ENCODE measurements at regions not wholly inside any gene's neighbourhood (a gene's known extent, or its start where the extent isn't known, plus 50 kb on each side); places are given as distances from the start of the nearest gene placed in this dataset.
"Not testable (repeated sequence)": the region's sequence is repeated elsewhere in the genome, so short reads cannot be mapped to it uniquely, and the experiment has no call there.

DNA sequence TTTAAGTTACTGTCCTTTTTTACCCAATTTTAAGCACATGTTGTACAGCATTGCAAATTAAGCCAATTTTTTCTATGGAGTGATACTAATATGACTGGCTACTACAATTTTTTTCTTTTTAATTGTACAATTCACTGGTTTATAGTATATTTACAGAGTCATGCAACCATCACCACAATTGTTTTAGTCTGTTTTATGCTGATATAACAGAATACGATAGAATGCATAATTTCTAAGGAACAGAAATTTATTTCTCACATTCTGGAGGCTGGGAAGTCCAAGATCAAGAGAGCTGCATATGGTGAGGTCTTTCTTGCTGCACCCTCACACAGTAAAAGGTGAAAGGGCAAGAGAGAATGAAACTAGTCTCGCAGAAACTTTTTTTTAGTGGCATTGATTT lies 125.3 kb downstream of the GLUD2 start:
- DNase-seq, result no peak

DNA sequence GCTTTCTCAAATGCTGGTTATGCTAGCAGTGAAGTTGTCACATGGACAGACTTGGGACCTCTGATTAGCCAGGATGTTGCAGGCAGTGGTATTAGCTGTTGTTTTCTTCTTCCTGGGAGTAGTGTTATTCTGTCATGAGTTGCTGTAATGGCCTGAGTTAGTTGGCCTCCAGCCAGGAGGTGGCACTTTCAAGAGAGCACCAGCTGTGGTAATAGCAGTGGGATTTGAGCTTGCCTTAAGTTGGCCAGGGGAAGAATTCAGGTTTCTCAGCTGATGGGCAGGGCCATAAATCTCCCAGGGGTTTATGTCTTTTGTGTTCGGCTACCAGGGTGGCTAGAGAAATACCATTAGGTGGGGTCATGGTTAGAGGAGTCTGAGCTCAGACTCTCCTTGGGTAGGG lies 132.6 kb downstream of the GLUD2 start:
- peak; percentile 9 for DNase-seq

DNA sequence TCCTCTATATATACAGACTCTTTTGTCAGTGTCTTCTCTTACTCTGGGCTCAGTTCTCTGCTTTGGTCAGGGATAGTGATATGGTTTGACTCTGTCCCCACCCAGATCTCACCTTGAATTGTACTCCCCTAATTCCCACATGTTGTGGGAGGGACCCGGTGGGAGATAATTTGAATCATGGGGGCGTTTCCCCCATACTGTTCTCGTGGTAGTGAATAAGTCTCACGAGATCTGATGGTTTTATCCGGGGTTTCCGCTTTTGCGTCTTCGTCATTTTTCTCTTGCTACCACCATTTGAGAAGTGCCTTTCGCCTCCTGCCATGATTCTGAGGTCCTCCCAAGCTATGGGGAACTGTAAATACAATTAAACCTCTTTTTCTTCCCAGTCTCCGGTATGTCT lies 144.4 kb downstream of the GLUD2 start:
- DNase-seq, result no peak

DNA sequence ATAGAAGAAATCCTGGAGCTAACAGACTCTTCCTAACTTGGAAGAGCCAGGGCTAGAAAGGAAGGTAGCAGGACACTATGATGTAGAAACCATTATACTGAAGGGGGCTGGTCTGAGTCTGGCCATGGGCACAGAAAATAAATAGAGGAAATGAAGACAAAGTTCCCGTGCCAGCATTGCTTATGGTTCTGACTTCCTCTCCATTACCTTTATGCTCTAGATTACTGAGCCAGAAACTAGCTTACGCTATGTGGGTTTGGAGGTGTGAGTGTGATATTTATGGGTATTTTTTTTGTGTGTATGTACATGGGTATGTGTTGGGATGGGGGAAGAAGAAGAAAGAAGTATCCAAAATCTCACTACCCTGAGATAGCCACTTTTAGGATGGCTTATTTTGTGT lies 148.3 kb downstream of the GLUD2 start:
- no peak for DNase-seq

DNA sequence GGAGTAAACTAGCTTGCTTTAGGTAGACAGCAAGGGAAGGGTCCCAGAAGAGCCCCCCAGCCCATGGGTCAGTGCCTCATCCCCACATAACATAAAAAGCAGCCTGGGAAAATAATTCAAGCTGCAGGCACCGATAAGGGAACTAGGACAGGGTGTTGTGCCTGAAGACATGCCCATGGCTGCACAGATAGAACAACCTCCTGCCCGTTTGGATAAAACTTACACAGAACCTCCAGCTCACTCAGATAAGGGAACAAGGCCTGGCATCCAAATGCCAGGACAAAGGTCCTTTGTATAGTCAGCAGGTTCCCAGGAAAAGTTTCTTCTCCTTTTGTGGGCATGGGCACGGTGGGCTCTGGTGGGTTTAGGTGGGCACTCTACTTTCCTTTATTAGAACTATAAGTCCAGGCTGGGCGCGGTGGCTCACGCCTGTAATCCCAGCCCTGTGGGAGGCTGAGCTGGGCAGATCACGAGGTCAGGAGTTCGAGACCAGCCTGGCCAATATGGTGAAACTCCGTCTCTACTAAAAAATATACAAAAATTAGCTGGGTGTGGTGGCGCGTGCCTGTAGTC lies 149.5 kb downstream of the GLUD2 start:
- DNase-seq, result not testable (repeated sequence)

DNA sequence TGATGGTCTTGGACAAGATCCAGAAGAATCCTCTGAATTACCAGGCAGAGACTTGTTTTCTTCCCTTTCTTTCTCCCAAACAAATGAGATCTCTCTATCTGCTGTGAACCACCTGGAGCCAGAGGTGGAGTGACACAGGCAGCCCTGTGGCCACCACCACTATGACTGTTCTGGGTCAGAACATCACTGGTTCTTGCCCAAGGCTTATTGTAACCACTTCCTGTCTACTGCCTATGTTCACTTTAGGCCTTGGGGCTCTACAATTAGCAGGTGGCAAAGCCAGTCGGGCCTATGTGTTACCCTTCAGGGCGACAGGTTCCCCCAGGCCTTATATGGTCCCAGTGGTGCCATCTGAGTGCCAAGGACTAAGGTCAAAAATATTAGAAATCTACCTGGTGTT lies 161.2 kb downstream of the GLUD2 start:
- DNase-seq, result no peak

DNA sequence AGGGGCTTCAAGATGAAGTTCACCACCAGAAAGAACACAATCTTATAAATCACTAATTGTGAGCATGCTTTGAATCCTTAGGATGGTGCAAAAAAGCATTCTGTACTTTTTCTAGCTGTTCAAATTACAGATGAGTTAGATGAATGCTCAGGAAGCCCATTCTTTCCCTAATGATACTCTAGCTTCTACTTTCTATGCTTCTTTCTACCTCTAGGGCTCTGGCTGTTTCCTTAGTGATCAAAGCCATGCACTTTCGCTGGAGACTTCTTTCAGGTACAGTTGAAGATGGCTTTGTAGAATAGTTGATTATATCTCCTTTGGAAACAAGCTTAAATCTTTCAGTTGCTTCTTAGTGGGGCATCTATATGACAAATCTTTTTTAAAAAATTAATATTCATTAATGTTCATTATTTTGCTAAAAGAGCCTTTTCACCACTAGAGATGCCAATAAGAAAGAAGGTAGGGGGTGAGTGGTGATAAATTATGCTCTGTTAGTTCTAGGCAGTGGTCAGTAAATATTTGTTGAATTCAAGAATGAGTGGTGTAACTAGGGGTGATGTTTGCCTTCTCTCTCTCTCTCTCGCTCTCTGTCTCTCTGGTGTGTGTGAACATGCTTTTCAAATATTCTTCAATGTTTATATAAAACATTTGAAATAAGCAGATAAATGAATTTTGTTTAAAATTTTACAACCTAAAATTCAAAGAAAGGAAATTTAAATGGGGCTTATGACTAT lies 169.4 kb downstream of the GLUD2 start:
- DNase-seq, result peak; percentile 62

DNA sequence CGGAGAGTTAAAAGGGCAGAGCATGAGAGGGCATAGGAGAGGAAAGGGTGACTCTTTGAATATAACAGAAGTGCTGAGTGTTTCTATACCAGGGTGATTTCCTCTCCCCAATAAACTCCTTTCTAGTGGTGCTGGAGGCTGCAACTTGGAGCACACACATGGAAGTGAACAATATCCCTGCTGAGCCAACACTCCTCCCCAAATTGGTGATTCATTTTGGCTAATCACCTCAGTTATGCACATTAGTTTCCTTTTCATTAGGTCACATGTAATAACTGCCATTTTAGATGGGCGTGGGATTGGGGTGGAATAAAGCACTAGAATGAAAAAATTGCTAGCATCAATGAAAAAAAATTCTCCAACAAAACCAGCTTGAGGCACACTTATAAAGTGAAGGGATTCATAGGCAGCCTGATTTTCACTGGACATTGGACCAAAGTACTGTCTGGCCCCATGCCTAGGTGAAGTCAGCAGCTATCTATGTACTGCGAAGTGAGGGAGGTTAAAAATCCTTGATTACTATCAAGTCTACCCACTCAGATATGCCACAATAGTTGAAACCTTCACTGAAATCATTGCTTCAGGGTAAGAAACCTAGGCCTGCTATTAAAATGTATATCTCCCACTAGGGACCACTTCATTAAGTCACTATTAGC lies 174.0 kb downstream of the GLUD2 start:
- DNase-seq, result no peak

DNA sequence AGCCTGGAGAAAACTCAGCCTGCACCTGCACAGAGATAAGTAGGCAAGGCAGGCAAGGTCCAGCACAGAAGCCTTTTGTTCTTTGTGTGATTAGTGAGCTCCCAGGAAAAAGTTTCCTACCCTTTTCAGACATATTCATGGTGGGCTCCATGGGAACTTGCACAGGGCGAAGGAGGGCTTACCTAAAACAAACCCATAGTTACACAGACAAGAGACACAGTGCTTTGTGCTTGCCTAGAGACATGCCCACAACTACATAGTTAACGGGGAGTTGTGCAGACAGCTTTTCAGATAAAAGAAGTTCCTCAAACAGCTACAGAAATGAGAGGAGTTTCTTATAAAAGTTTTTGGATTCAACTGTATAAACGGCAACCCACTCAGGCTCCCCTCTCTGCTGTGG lies 180.5 kb downstream of the GLUD2 start:
- DNase-seq, result no peak

DNA sequence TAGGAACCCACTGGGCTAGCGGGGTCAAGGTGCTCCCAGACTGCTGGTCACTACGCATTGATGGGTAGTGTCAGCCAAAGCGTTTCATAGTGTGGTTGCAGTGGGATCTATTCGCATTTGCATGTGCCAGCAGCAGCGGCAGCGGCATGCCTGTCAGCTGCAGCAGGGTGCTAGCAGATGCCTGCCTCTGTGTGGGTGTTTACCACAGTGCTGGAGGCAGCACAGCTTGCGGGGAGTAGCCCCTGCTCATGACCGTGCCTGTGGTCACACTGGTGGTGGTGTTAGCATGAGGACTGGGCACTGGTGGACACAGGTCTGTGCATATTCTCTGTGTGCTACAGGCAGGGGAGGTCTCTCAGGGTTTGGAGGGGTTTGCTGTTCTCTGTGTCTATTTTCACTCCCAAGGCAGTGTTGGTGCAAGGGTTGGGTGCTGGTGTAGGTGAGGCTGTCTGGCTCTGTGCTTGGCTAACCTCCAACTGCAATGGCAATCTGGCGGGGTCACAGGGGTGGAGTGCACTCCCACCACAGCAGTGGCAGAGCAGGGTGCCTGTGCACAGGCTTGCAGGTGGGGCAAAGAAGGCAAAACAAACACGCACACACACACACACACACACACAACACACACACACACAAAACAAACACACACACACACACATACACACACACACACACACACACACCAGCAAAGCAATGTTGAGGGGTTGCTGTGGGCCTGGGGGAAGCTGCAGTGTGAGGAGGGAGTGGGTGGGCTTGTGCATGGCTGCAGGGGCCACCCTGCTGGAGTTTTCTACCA lies 184.4 kb downstream of the GLUD2 start:
- no peak for DNase-seq

DNA sequence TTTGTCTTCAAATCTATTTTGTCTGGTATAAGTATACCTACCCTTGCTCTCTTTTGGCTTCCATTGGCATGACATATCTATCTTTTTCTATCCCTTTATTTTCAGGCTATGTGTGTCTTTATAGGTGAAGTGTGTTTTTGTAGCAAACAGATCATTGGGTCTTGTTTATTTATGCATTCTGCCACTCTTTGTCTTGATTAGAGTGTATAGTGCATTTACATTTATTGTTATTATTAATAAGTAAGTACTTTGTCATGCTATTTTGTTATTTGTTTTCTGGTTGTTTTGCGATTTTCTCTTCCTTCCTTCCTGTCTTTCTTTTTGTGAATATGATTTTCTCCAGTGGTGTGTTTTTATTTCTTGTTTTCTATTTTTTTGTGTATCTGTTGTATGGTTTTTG lies 188.6 kb downstream of the GLUD2 start:
- DNase-seq, result no peak

DNA sequence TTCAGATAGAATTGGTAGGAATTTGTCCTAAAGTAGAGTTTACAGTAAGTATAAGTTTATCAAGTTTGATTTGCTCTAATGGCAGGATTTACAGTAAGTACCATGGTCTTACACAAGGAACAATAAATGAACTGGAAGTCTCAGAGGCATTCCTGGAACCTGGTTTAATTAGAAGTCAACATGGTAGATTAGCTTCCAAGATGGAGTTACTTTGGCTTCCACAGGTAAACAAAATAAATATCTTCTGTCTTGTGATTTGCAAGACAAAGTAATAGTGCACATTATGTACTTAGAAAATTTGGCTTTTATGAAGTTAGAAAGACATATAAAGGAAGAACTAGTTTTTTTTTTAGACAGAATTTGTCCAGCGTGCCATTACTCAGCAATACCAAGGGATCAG lies 190.7 kb downstream of the GLUD2 start:
- no peak for DNase-seq

DNA sequence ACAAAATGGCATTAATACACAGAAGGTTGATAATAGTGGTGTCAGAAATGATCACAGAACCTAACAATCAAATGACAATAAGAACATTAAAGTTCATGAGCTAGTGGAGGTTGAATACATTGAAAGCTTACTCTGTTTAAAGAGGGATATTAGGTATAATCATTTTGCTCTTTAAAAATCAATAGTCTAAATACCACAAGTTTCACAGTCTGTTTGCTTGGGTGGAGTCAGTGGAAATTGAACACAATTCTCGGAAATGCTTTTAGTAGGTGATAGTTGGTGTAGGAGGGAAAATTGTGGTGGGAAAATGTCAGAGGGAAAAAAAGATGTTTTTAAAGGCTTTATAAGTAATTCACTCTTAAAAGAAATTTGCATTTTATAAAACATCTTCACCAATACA lies 197.1 kb downstream of the GLUD2 start:
- DNase-seq, result no peak

DNA sequence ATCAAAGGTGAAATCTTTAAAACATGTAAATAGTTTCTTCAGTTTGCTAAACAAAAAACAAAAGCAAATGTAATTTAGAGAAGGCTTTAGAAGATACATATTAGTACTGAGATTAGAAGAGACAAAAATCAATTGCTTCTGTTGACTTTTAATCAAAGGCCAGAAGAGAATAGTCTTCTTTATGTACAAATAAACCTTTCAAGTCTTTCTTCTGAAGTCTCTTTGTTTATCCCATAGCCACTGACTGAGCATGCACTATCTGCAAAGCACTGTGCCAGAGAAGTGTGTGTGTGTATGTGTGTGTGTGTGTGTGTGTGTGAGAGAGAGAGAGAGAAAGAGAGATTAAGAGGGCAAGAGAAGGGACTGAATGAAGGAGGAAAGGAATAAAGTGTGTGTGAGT lies 198.4 kb downstream of the GLUD2 start:
- DNase-seq, result no peak

DNA sequence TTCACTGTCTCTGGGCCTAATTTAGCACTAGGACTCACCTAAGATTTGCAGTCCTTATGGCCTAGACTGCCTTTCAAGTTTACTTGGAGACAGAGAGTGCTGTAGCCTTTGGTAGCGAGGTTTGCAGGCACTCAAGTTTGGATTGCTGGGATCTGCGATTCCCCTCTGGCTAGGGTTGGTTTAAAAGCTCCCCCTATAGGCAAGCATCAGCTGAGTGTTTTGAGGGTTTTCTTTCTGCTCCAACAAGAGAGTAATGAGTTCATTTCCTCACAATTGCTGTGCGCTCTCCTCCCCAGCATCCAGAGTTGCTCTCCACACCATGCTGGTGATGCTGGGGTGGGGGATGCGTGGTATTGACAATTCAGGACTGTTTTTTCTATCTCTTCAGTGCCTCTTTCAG lies 206.9 kb downstream of the GLUD2 start:
- peak; percentile 35 for DNase-seq

DNA sequence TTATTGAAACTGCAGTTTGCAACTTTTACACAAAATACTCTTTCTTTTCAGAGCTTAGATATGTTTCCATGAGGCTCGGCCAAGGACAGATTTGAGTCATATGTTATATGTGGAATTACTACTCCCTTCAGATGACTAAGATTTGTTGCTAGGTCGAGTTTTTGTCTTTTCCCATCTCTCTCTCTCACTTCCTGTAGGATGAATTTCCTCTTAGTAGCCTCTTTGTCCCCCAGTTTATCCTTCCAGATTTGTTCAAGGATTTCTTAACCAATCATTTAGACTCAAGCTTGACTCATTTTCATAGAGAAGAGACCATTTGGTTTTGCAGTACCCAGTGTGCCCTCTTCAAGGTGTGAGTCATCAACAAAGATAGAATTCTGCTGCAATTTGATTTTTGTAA lies 209.2 kb downstream of the GLUD2 start:
- DNase-seq, result peak; percentile 1

DNA sequence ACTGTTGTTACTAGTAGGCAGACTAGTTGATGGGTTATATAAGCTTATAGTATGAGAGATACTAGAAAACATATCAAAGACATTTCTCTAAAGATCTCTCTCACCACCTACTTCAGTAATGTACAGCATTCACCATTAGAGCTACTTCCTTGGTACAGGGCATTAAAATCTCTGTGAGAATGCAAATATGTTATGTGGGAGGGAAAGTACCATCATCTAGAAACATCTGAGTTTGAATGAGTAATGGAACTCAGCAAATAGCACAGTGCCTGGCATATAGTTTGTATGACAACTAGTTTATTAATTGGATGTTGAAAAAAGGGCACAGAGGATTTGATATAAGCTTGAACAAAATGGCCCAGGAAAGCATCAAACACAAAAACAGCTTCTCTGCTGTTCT lies 211.1 kb downstream of the GLUD2 start:
- DNase-seq, result no peak

DNA sequence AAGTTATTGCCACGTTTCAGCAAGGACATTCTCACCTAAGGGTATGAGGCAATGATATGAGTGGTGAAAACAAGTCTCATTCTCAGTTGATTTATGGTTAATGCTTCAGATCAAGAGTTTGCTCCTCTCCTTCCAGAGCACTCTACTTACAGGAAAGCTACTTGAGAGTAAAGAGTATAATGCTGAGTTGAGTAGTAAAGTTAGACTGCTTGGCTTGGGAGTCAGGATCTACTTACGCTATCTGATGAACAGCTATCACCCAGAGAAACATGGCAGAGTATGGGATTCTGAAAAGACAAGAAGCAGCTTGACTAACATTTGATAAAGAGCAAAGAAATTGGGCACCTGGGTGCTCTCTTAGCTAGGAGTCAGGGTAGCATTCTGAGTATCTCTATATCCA lies 211.8 kb downstream of the GLUD2 start:
- no peak for DNase-seq

DNA sequence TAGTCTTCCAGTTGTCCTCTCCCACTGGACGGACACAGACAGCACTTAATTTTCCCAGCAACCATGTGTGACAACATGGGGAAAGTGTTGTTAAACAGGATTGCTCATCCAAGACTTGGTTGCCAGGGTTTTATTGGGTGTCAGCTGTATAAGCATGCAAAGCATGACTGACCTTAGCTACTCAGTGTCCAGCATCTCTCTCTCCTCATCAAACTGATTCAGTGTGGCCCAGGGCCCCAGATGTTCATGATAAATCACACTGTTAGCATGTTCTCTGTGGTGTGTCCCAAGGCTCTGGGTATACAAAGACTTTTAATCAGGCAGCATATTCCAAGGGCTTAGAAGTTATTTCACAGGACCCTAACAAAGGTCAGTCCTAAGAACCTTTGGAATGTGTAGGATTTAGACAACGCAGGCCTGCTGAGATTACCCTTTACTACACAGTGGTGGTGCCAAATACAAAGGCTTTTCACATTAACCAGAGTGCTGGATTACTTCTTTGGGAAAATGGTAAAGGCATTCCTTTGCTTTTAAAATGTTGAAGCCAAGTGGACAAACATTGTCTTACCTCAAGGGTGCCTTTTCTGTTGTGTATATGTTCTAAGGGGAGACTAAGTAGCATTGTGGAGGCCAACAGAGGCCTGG lies 213.3 kb downstream of the GLUD2 start:
- DNase-seq, result peak; percentile 0

DNA sequence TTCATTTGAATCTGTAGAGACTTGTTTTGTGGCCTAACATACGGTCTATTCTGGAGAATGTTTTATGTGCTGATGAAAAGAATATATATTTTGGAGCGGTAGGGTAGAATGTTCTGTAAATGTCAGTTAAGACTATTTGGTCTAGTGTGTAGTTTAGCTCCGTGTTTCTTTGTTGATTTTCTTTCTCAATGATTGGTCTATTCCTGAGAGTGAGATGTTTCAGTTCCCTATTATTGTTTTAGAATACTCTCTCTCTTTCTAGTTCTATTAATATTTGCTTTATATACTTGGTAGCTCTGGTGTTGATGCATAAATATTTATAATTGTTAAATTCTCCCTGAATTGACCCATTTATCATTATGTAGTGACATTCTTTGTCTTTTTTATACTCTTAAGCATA lies 236.5 kb downstream of the GLUD2 start:
- no peak for DNase-seq

DNA sequence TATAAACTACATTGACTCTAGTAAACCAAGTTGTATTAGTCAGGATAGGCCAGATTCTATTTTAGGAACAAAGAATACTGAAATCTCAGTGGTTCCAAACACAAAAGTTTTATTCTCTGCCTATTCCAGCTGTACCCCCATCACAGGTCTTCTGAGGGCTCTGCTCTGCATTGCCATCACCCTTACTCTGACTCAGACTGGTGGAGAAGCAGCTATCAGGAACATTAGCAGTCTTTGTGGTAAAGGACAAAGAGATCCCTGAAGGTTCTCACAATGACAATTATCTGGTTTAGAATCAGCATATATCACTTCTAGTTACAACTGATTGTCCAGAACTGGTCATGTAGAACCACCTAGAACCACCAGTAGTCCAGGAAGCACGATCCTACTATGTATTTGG lies 251.1 kb downstream of the GLUD2 start:
- DNase-seq, result no peak

DNA sequence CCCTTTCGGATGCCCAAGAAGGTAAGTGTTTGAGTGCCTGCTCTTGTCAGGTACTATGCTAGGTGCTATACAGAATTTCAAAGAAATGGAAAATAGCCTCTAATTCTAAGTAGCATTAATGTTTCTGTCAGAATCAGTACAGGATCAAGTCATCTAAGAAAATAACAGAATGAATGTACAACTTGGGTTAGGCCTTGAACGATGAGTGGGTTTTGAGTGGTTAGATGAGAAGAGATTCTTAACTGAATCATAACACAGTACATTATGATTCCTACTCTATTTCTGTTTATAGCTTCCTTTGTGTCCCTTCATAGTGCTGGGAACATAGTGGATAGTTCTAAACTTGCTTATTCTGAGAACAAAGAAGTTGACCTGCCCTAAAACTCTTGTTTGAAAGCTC lies 253.9 kb downstream of the GLUD2 start:
- no peak for DNase-seq

DNA sequence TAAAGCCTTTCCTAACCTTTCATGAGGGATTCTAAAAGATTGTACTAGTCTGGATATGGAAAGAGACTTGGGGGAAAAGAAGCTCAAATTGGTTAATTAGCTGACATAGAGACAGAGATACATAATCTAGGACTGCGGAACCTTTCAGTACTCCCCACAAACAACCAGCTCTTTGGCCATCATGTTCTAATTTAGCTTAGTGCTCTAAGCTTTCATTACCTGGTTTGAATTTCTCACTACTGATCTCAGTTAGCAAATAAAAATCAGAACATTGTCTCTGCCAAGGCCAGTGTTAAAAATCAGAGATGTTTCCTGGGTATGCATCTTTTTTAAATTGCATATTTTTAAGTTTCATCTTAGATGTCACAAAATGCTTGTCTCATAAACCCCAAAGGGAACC lies 254.4 kb downstream of the GLUD2 start:
- no peak for DNase-seq
